HG02759 (cell line): ENCODE measurements at regions not wholly inside any gene's neighbourhood (a gene's known extent, or its start where the extent isn't known, plus 50 kb on each side); places are given as distances from the start of the nearest gene placed in this dataset.
"Not testable (repeated sequence)": the region's sequence is repeated elsewhere in the genome, so short reads cannot be mapped to it uniquely, and the experiment has no call there.

Source experiments
- ATAC-seq: cut with Tn5 transposase; IDR thresholded peaks from one replicate; pipeline ENCODE4 v1.9.1; 2021; ENCODE audit warnings: mild to moderate bottlenecking, moderate library complexity; ENCODE audit not compliant: unreplicated experiment

DNA sequence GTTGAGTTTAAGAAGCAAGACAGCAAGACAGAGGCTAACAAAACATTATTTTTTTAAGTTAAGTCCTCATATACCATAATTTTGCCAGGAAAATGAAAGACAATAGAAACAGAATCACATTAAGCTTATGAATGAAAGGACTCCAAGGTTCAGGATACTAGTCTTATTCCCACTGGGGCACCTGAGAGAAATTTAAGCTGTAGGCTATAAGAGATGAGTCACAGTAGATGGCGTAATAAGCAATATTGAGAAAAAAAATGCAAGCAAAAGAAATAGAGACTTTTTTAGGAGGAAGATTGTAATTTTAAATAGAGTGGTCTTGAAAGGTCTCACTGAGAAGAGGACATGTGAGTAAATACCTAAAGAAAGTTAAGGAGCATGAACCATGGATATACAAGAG lies 57.1 kb upstream of the KIF2B start:
- ATAC-seq, result no peak

DNA sequence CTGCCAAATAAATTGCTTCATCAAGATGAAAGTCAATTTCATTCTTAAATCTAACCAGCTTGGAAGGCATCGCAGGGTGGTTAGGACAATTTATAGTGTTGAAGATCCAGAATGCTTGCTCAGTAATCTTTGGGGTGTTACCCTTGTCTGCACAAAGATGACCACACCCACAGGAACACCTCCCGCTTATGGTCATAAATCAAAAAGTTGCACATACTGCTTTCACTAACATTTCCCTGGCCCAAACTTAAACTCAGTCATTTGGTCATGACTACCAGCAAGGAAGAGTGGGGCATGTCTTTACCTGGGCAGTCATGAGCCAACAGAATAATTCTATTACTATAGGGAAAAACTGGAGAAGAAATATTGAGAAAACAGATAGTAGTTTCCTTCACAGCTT lies 57.6 kb upstream of the KIF2B start:
- no peak for ATAC-seq

DNA sequence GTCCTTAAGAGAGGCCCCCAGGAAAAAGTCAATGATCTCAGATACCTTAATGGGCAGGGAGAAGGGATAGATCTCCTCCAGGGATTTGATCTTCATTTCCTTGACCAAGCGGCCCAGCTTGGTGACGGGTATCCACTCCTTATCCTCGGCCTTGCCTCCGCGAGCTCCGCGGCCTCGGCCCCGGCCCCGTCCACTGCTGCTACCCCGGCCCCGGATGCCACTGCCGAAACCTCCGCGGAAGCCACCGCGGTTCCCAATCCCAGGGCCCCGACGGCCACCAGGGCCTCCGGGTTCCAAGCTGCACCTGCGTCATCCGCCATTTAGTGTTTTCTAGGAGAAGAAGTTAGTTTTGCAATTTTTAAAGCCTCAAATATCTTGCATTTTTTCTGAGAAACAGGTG lies 65.2 kb upstream of the KIF2B start:
- ATAC-seq, result no peak

DNA sequence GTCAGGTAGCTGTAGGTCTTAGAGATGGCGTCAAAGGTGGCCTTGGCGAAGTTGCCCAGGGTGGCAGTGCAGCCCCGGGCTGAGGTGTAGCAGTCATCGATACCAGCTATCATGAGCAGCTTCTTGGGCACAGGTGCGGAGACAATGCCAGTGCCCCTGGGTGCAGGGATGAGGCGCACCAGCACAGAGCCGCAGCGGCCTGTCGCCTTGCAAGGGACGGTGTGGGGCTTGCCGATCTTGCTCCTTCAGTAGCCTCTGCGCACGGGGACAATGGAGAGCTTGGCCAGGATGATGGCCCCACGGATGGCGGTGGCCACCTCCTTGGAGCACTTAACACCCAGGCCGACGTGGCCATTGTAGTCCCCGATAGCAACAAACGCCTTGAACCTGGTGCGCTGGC lies 65.6 kb upstream of the KIF2B start:
- not testable (repeated sequence) for ATAC-seq

DNA sequence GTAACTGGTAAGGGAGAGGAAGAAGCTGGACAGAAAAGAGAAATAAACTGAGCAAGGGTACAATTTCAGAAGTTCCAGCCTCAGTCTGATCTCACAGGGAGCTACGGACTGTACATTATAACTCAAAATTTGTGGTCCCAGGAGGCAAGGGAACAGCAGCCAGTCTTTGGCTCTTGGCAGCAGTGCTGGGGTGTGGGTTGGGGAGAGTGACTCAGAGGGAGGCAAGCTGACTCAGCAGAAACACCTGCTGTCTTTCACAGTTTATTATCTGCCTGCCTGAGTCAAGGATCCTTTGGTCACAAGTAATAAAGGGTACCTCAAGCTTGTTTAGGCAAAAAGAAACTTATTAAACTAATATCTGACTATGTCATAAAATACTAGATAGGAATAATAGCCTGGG lies 73.5 kb upstream of the KIF2B start:
- no peak for ATAC-seq

DNA sequence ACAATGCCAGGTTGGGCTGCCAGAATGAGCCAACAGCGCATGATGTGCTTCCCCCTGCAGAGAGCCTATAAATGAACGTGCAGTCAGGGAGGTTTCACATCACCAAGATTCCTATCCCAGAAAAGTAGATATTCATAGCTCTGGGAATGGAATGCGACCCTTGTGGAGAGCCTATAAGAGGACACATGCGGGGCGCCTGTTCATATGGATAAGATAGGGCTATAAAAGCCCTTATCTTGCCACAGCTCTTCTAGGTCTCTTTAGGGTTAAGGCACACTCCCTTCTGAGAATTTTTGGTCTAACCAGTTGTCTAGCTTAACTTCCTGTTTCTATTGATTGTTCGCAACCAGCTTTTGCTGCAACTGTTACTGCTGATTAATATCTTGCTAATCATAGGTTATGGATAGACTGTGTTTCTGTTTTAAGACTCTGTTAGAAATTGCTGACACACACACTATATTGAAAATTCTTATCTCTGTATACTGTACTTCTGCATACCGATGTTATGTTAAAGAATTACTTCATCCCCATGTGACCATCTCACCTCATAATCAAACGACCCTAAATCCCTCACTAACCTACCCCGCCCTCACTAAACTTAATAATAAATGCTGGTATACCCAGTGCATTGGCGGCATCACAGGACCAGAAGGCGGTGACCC lies 74.4 kb upstream of the KIF2B start:
- ATAC-seq, result not testable (repeated sequence)

DNA sequence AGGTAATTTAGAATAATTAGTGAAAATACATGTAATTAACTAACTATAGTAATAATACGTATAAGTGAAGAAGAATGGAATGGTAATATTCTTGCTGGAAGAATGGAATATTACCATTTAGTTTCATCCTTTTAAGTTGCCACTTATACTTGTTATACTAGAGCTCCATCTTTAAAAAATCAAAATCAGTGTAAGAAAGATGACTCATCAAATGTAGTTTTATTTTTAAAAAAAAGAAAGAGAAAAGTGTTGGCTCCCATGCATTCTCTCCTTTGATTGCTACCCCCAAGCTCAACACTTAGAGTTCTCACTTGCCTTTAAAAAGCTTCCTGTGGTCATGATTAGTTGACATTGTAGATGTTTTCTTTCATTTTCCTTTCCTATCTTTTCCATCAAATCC lies 82.4 kb upstream of the KIF2B start:
- ATAC-seq, result no peak

DNA sequence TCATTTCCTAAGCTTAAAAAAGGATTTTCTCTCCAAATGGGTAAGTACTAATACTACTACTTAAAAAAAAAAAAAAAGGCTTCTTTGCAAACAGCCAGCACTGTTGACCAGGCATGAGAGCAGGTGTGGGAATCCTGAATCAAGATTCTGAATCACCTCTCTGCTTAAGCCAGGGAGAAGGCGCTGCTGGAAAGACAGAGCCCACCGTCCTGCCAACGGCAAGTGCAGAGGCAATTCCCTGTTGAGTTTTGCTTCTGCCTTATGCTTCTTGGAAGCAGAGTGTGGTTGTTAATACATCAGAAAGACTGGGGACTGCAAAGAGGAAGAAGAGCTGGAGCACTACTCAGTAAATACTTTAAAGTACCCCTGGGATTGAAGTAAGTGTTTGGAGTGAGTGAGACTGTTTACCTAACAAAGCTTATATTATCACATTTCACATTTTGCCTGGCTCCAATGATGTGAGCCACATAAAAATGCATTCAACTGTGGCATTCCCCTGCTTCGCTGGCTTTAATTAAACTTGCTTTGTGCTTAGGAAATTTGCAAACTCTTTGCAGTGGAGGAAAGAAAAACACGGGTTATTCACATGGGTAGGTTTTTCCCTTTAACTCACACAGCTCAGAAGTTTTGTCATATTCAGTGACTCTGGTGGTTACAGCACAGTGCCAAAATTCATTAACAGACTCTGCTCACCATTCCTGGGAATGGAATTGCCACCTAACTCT lies 86.0 kb upstream of the KIF2B start:
- no peak for ATAC-seq

DNA sequence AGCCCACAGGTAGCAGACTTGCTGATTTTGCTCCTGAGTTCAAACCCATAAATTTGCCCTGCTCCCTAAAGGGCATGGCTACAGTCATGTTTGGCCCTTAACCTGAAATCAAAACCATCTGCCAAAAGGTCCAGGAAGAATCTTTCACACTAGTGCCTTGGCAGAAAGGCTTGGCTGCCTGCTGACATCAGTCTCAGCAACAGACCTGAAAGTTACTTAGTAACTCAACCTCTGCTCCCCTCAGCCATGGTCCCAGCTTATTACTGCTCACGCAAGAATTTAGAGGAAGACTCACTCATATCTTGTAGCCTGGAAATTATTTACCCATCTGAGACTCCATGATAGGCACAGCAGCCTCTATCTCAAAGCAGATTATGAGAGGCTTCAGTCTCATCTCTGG lies 98.0 kb upstream of the KIF2B start:
- no peak for ATAC-seq

DNA sequence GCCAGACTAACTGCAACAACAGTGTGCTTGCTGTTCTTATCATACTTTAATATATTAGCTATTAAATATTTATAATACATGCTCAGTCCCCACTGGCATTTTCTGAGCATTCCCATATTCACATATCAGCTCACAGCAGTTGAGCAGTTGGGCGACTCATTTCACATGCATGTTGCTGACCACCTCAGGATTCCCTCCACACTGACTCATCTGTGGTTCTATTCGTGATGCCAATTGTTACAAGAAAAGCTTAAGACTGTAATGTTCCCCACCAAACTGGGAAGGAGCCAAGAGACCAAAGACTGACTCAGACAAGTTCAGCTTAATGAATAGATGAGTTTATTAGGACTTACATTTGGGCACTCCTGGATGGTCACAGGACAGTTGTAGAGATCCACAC lies 100.3 kb upstream of the KIF2B start:
- ATAC-seq, result no peak

DNA sequence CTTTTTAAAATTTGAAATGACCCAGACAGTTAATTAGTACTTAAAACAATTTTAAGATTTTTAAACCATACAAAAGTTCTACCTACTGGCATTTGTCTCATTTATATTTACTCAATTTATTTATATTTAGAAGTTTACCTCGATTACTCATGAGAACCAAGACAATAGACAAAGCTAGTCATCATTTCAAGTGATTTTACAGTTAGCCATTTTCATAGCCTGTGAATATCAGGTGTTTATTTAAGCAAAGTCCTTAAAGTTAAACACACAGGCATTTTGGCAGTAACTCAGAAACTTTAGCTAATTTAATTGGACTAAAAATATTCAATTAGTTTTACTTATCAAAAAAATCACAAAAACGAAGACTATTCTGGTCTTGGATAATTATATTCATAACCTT lies 101.6 kb upstream of the KIF2B start:
- no peak for ATAC-seq

DNA sequence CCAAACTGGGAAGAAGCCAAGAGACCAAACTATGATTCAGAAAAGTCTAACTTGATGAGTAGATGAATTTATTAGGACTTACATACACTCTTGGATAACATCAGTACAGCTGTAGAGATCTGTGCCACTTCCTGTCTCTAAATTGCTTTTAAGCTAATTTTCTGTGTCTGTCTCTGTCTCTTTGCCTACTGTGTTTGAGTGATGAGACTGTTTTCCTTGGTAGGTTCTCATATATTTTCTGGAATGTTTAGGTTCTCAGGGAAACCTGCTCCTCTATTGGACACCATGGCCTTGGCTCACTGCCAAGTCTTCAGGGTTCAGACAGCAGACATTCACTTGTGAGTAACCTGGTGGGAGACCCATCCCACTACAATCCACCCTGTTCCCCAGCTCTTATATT lies 103.5 kb upstream of the KIF2B start:
- no peak for ATAC-seq

DNA sequence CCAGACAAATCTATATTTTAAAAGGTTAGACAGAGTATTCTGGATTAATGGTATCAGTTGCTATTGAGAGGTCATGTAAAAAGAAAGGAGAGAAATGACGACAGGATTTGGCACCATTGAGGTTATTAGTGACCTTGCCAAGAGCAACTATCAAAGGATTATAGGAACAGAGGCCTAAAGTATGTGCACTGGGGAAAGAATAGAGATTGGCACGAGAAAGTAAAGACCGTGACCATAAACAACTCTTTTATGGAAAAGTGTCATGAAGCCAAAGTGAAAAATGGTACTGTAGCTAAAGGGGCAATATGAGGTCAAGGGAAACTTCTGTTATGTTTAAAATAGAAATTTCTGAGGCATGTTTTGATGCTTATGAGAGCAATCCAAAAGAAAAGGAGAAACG lies 115.2 kb upstream of the KIF2B start:
- no peak for ATAC-seq

DNA sequence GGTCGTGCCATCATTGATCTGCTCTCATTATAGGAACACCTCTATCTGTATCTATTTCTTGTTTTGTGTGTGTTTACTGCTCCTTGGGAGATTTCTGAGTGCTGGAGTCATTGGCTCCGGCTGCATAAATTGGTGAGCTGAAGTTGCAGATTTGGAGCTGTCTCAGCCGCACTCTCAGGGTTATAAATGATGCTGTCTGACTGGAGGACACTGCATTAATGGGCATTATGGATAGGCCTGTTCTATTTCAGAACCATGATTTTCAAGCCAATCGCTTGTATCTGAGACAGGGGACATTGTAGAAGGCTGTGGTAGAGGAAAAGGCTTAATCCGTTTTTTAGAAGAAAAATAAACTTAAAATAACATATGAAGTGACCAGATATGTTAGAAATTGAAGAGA lies 126.4 kb upstream of the KIF2B start:
- no peak for ATAC-seq

DNA sequence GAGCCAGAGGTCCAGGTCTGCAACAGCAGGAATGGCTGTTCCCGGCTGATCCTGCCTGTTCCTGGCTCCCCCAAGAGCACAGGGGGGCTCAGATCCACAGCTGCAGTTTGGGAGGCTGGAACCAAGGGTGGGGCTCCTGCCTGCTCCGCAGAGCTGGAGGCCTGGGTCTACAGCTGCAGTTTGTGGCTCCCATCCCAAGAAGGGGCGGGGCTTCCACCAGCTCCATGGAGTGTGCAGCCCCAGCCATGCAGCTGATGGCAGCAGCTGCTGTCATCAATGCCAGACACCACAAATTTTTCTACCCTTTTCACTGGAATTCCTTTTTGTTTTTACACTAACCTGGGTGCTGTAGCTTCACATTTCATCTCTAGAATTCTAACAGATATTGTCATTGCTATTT lies 135.4 kb upstream of the KIF2B start:
- no peak for ATAC-seq

DNA sequence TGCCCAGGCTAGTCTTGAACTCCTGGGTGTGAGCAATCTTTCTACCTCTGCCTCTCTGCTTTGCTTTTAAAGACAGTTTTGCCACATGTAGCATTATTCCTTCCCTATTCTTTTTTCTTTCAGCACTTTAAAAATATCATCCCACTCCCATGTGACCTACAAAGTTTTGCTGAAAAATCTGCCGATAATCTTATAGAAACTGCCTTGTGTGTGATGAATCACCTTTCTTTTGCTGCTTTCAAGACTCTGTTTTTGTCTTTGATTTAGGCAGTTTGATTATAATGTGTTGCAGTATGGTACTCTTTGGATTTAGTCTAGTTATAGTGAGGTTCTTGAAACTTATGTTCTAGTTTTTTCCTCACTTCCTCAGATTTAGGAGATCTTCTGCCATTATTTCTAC lies 142.0 kb upstream of the KIF2B start:
- ATAC-seq, result no peak

DNA sequence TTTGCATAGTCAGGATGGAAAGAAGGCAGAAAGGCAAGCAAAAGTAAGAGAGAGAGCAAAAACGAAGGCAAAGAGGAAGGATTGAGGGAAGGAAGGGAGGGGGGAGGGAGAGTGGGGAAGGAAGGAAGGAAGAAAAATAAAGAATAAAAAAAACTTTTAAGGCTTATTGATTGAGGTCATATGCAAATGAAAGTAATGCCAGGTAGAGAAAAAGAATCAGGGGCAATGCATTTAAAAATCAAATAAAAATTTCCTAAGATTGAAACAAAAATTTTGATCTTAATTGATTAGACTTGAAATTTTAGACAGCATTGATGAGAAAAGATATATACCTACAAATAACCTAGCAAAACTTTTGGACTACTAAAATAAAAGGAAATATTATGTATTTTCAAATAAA lies 153.9 kb upstream of the KIF2B start:
- no peak for ATAC-seq

DNA sequence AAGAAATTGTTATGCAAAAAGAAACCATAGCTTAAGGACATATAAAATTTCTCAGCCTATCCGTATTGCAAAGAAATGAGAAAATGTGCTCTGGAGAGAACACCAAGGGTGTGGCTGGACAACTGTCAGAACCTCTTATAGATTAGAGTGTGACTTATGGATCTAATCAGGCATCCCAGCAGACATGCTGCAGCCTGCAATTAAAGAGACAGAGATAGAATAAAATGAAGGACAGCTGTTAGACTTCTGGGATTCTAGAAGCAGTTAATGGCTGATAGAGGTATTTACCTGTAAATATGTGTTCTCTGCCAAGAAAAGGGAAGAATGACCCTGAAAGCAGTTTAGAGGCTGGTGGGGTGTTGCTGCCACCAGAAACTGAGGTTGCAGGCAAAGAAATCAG lies 160.1 kb upstream of the KIF2B start:
- no peak for ATAC-seq

DNA sequence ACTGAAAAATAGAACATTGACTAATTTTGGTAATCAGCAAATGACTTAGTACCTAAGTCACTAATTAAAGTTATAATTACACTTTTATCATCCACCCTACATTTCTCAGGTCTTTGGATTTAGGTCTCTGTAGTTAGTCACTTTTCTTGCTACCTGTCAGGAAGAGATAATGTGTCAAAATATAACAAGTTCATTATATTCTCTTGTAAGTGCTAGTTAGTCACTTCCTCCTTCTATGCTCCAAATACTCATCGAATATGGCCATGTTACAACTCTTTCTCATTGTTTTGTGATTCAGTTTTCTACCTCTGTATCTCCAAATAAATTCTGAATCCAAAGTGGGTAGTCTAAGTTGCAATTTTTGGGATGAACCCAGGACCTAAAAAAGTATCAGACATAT lies 163.5 kb upstream of the KIF2B start:
- ATAC-seq, result no peak

DNA sequence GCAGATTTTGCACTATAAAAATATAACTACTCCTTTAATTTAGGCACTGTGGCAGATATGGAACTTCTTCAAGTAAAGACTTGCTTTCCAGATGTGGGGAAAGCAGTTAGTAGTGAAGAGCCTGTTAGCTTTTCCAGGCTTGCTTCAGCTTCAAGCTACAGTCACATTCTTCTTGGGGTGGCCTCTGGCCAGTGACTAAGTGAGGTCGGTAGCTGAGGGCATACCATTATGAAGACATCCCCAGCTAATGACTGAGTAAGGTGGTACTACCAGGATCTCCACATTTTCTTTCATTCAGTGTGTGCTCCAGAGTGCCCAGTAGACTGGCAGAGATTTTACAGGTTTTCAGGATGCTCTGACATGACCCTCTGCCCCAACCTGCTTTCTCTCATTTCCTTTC lies 167.1 kb upstream of the KIF2B start:
- no peak for ATAC-seq

DNA sequence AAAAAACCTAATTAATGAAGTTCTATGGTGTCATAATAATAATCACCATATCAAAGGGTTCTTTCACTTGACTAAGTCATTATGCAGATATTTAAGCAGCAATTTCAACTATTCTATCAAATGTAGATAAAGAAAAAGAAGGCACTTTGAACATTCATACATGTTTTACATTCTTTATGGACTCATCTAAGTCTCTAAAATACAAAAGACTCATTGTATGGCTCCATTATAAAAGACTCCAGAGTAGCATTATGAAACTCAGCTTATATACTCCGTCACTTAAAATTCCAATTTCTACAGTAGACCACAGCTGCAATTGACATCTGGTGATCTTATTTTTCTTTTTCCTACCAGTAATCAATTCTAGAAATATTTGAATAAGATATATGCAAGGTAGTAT lies 173.5 kb upstream of the KIF2B start:
- no peak for ATAC-seq

DNA sequence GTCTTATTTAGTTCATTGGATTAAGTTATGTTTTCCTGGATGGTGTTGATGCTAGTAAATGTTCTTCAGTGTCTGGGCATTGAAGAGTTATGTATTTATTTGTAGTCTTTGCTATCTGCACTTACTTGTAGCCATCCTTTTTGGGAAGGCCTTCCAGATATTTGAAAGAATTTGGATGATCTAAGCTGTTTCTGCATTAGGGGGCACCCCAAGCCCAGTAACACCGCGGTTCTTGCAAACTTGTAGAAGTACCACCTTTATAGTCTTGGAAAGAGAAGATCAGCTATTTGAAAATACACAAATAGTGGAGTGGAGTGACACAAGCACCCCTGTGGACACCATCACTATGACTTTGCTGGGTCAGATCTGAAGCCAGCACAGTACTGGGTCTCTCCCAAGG lies 175.9 kb upstream of the KIF2B start:
- ATAC-seq, result no peak

DNA sequence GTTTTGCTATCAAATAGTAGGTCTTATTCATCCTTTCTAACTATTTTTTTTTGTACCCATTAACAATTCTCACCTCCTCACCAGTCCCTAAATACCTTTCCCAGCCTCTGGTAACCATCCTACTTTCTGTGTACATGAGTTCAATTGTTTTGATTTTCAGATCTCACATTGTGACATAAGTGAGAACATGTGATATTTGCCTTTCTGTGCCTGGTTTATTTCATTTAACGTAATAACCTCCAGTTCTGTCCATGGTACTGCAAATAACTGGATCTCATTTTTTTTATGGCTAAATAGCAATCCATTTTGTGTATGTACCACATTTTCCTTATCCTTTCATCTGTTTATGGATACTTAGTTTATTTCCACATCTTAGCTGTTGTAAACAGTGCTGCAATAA lies 181.9 kb upstream of the KIF2B start:
- ATAC-seq, result no peak
